K562 (cell line): ENCODE measurements at regions not wholly inside any gene's neighbourhood (a gene's known extent, or its start where the extent isn't known, plus 50 kb on each side); places are given as distances from the start of the nearest gene placed in this dataset.

ENCODE experiments used
- ATAC-seq: fragments of 200-7000 bp; cut with Tn5 transposase; 3 replicates; pipeline ENCODE4 v1.9.1; 2020; ENCODE audit warnings: moderate library complexity
- BruUV-seq: library from RNA; stranded (reverse); fragments of 400-500 nt; replicated peaks from 2 replicates; lab custom pipeline; 2021; lab: Mats Ljungman, UMichigan
- CTCF ChIA-PET: fragments of 300-600 bp; formaldehyde crosslinking; extraction: SDS; loops from one replicate; lab custom pipeline; 2021; ENCODE audit warnings: low intra/inter-chr PET ratio; lab: Yijun Ruan, JAX
- POLR2A ChIA-PET: fragments of 300-600, 350-650 bp; sonication (Branson Sonifier 250); formaldehyde crosslinking; extraction: SDS; loops from one replicate; lab custom pipeline; 2021; ENCODE audit warnings: antibody characterized with exemption, inconsistent platforms; lab: Yijun Ruan, JAX
- DNase-seq, 4 experiments: peaks; one replicate each; pipeline versions ENCODE4 v3.0.0 to v3.0.0-alpha.2; 2011 to 2018; ENCODE audit warnings: low spot score in 3 of 4, mixed read lengths in 3 of 4; ENCODE audit errors: extremely low read depth in 1 of 4
- FAIRE-seq: peaks from 2 replicates; lab custom pipeline; 2011; peaks lifted over from hg19 to GRCh38; lab: Jason Lieb, UNC
- H2AFZ ChIP-seq: 2 replicates; pipeline ENCODE4 v1.6.0; 2011; ENCODE audit warnings: low read depth, low read length, control low read depth, inconsistent platforms
- H3K27ac ChIP-seq: fragments of 200-600 bp; 3 replicates; pipeline ENCODE4 v1.8.0; 2011; ENCODE audit warnings: low read depth, mild to moderate bottlenecking, control low read depth, inconsistent platforms, low read length, moderate library complexity, mixed read lengths; ENCODE audit errors: extremely low read depth
- H3K27me3 ChIP-seq, 2 experiments: fragments of 300-600 bp in 1 of 2; 2 replicates in 1 of 2; 3 replicates in 1 of 2; pipeline versions ENCODE4 v1.6.0 to v1.8.0; 2011; ENCODE audit warnings: inconsistent platforms in 2 of 2, low read length in 2 of 2, mild to moderate bottlenecking in 1 of 2, mixed read lengths in 1 of 2, moderate library complexity in 1 of 2; ENCODE audit not compliant: control insufficient read depth in 2 of 2, insufficient read depth in 2 of 2
- H3K36me3 ChIP-seq: fragments of 300-600 bp; 3 replicates; pipeline ENCODE4 v1.8.0; 2011; ENCODE audit warnings: mild to moderate bottlenecking, low read length, inconsistent platforms; ENCODE audit not compliant: control insufficient read depth, insufficient read depth
- H3K4me1 ChIP-seq, 2 experiments: fragments of 200-600 bp in 1 of 2; replicated peaks in 1 of 2; 2 replicates in 1 of 2; 3 replicates in 1 of 2; pipeline versions ENCODE4 v1.5.1 to v1.8.0; 2011; ENCODE audit warnings: inconsistent platforms in 2 of 2, low read length in 2 of 2, mild to moderate bottlenecking in 1 of 2, mixed read lengths in 1 of 2, moderate library complexity in 1 of 2; ENCODE audit not compliant: control insufficient read depth in 2 of 2, insufficient read depth in 2 of 2
- H3K4me2 ChIP-seq: 2 replicates; pipeline ENCODE4 v1.6.1; 2011; ENCODE audit warnings: low read length, control low read depth, inconsistent platforms, mixed read lengths; ENCODE audit not compliant: insufficient read depth
- H3K4me3 ChIP-seq: fragments of 200-600 bp; sonication (generic), shearing (Covaris generic); 2 replicates; pipeline ENCODE4 v1.5.1; 2016; ENCODE audit warnings: control low read depth, inconsistent platforms
- H3K79me2 ChIP-seq: fragments of 200-600 bp; 3 replicates; pipeline ENCODE4 v1.8.0; 2011; ENCODE audit warnings: low read length, inconsistent platforms; ENCODE audit not compliant: control insufficient read depth, insufficient read depth
- H3K9ac ChIP-seq, 2 experiments: 2 replicates each; pipeline versions ENCODE4 v1.6.0 to v1.6.1; 2011; ENCODE audit warnings: low read depth in 2 of 2, low read length in 2 of 2, control low read depth in 1 of 2, inconsistent platforms in 1 of 2, mild to moderate bottlenecking in 1 of 2, mixed read lengths in 1 of 2; ENCODE audit not compliant: insufficient read depth in 1 of 2
- H3K9me1 ChIP-seq: one replicate; pipeline ENCODE4 v1.6.0; 2011; ENCODE audit warnings: inconsistent platforms, mild to moderate bottlenecking, low read length, moderate library complexity; ENCODE audit not compliant: control insufficient read depth, insufficient read depth
- H3K9me3 ChIP-seq: replicated peaks from 2 replicates; pipeline ENCODE4 v1.5.1; 2011; ENCODE audit warnings: low read depth, low read length, inconsistent platforms; ENCODE audit not compliant: control insufficient read depth, insufficient read depth
- H4K20me1 ChIP-seq: replicated peaks from 2 replicates; pipeline ENCODE4 v1.6.1; 2011; ENCODE audit warnings: low read length, inconsistent platforms, mixed read lengths; ENCODE audit not compliant: control insufficient read depth, insufficient read depth
- CHCHD3 ChIP-seq: fragments of 250-450 bp; sonication (Bioruptor Pico); IDR thresholded peaks from 2 replicates; pipeline ENCODE4 v2.1.2; 2022; ENCODE audit warnings: mild to moderate bottlenecking
- JUN ChIP-seq, 2 experiments: sonication (generic) in 1 of 2; formaldehyde crosslinking in 1 of 2; IDR thresholded peaks; 2 replicates each; pipeline versions ENCODE4 v1.6.1 to v1.8.0; 2012 to 2022; ENCODE audit warnings: borderline replicate concordance in 2 of 2, mild to moderate bottlenecking in 2 of 2, improper control_type of control experiment in 1 of 2, low read depth in 1 of 2, low read length in 1 of 2, missing genetic modification reagents in 1 of 2
- MEF2D ChIP-seq: conservative IDR thresholded peaks from 2 replicates; pipeline ENCODE4 v1.6.1; 2016; ENCODE audit warnings: low read depth, missing genetic modification characterization, missing compliant biosample characterization
- NBN ChIP-seq: fragments of 450-650 bp; IDR thresholded peaks from 2 replicates; pipeline ENCODE4 v1.6.1; 2016; ENCODE audit warnings: low read depth, mild to moderate bottlenecking
- POLR2G ChIP-seq: fragments of 200-400 bp; formaldehyde crosslinking; IDR thresholded peaks from 2 replicates; pipeline ENCODE4 v1.6.1; 2017; ENCODE audit warnings: low read depth, mild to moderate bottlenecking, antibody characterized with exemption, low read length, moderate library complexity
- RFX7 ChIP-seq: fragments of 250-450 bp; sonication (Bioruptor Pico); IDR thresholded peaks from 2 replicates; pipeline ENCODE4 v1.5.1; 2021; ENCODE audit warnings: mild to moderate bottlenecking
- TEAD4 ChIP-seq, 2 experiments: sonication (generic) in 1 of 2; formaldehyde crosslinking in 1 of 2; IDR thresholded peaks; 2 replicates each; pipeline versions ENCODE4 v1.6.1 to v1.8.0; 2012 to 2022; ENCODE audit warnings: borderline replicate concordance in 1 of 2, inconsistent platforms in 1 of 2, low read length in 1 of 2, mild to moderate bottlenecking in 1 of 2, missing genetic modification reagents in 1 of 2
- ZNF717 ChIP-seq: fragments of 250-450 bp; sonication (Bioruptor Pico); IDR thresholded peaks from 2 replicates; pipeline ENCODE4 v1.5.0; 2021
- WGBS: fragments of 100-300 bp; shearing (Covaris generic); methylation state at CpG from one replicate; pipeline ENCODE4 v1.1.6; 2016; ENCODE audit warnings: low coverage, mixed read lengths; ENCODE audit not compliant: insufficient coverage; ENCODE audit errors: missing lambda C conversion rate; 5-methylcytosine and 5-hydroxymethylcytosine counted together
- in situ Hi-C: fragments of 300-500 bp; cut with MboI; formaldehyde crosslinking; loops from 4 replicates; pipeline ENCODE4 v1.15.0; 2018; ENCODE audit warnings: inconsistent platforms, mixed read lengths
- intact Hi-C: fragments of 100-400 bp; cut with micrococcal nuclease; formaldehyde crosslinking; loops from 2 replicates; pipeline ENCODE4 v1.14.2; 2022
- TF ChIP-seq, protein P1 (sequence below): fragments of 450-650 bp; IDR thresholded peaks from 2 replicates; pipeline ENCODE4 v1.7.1; 2018; ENCODE audit warnings: mild to moderate bottlenecking, low read depth; ENCODE audit not compliant: partially characterized antibody
- TF ChIP-seq, protein P2 (sequence below): sonication (generic); formaldehyde crosslinking; IDR thresholded peaks from 2 replicates; pipeline ENCODE4 v1.8.1; 2023; ENCODE audit warnings: missing genetic modification reagents, mild to moderate bottlenecking, borderline replicate concordance
- TF ChIP-seq, protein P3 (sequence below): sonication (generic); formaldehyde crosslinking; IDR thresholded peaks from 2 replicates; pipeline ENCODE4 v1.8.1; 2023; ENCODE audit warnings: mild to moderate bottlenecking, missing genetic modification reagents

DNA sequence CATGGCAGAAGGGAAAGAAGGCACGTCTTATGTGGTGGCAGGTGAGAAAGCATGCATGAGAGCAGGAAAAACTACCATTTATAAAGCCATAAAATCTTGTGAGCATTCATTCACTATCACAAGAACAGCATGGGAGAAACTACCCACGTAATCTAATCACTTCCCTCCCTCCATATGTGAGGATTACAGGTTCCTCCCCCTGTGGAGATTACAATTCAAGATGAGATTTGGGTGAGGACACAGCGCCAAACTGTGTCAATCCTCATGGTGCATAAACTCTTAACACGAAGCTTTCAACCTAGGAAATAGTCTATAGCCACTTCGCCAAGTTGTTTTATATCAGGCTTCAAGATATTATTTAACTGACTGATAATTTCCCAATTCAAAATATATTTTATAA, 595.5 kb downstream of the FBXO15 start (continued):
- no peak for TF ChIP-seq CHCHD3 (CRISPR knock-in tag)
- TF ChIP-seq, all 486 proteins: peak for 0

DNA sequence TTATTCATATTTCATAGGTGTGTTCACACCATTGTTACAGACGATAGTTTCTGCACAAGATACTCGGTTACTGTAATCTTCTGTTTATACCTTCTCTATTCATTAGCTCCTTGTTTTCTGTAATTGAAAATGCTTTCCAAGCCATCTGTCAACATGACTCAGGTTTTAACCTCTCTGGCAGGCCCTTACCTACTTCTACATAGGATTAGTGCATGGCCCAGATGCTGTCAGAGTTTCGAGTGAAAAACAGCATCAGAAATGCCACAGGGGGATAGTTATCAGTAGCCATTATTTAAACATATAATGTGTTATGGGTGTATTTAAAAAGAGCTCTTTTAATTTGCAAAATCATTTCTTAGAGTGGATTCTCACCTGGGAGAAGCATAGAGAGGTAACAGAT, 596.4 kb downstream of the FBXO15 start:
- Histone ChIP-seq H3K79me2 (no peaks in the 10 kb centered on the region), H3K9ac (no peak overlapping the region), H3K27ac (no peak overlapping the region), H3K4me3 (no peak overlapping the region), H3K4me2 (no peak overlapping the region), H2AFZ (no peak overlapping the region), H3K9me1 (no peaks in the 10 kb centered on the region), H3K36me3 (no peaks in the 10 kb centered on the region), H4K20me1 (no peaks in the 10 kb centered on the region), H3K4me1 (no peaks in the 10 kb centered on the region), H3K9me3 (no peaks in the 10 kb centered on the region), H3K27me3 (no peaks in the 10 kb centered on the region)
- in situ Hi-C loops = no loop called here
- ChIA-PET CTCF (no interaction called here), POLR2A (no interaction called here)
- 0% methylated on average over 3 of the region's 3 CpGs for WGBS
- FAIRE-seq = no peak
- no peak for ATAC-seq
- BruUV-seq = no TSS peak
- intact Hi-C loops = no loop called here
- no peak for DNase-seq
- TF ChIP-seq, protein P1, sequence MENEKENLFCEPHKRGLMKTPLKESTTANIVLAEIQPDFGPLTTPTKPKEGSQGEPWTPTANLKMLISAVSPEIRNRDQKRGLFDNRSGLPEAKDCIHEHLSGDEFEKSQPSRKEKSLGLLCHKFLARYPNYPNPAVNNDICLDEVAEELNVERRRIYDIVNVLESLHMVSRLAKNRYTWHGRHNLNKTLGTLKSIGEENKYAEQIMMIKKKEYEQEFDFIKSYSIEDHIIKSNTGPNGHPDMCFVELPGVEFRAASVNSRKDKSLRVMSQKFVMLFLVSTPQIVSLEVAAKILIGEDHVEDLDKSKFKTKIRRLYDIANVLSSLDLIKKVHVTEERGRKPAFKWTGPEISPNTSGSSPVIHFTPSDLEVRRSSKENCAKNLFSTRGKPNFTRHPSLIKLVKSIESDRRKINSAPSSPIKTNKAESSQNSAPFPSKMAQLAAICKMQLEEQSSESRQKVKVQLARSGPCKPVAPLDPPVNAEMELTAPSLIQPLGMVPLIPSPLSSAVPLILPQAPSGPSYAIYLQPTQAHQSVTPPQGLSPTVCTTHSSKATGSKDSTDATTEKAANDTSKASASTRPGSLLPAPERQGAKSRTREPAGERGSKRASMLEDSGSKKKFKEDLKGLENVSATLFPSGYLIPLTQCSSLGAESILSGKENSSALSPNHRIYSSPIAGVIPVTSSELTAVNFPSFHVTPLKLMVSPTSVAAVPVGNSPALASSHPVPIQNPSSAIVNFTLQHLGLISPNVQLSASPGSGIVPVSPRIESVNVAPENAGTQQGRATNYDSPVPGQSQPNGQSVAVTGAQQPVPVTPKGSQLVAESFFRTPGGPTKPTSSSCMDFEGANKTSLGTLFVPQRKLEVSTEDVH = no peak
- TF ChIP-seq MEF2D (no peak), POLR2G (no peak), NBN (no peak), JUN (IDR thresholded peaks at IDR 0.05; ENCODE audit: borderline replicate concordance, low read depth, low read length) (no peak), JUN (CRISPR knock-in tag; IDR thresholded peaks at IDR 0.05; ENCODE audit: borderline replicate concordance) (no peak), ZNF717 (CRISPR knock-in tag) (no peak), TEAD4 (IDR thresholded peaks at IDR 0.05; ENCODE audit: low read length) (no peak), TEAD4 (CRISPR knock-in tag; IDR thresholded peaks at IDR 0.05; ENCODE audit: borderline replicate concordance) (no peak), RFX7 (CRISPR knock-in tag) (no peak)
- TF ChIP-seq, protein P2, sequence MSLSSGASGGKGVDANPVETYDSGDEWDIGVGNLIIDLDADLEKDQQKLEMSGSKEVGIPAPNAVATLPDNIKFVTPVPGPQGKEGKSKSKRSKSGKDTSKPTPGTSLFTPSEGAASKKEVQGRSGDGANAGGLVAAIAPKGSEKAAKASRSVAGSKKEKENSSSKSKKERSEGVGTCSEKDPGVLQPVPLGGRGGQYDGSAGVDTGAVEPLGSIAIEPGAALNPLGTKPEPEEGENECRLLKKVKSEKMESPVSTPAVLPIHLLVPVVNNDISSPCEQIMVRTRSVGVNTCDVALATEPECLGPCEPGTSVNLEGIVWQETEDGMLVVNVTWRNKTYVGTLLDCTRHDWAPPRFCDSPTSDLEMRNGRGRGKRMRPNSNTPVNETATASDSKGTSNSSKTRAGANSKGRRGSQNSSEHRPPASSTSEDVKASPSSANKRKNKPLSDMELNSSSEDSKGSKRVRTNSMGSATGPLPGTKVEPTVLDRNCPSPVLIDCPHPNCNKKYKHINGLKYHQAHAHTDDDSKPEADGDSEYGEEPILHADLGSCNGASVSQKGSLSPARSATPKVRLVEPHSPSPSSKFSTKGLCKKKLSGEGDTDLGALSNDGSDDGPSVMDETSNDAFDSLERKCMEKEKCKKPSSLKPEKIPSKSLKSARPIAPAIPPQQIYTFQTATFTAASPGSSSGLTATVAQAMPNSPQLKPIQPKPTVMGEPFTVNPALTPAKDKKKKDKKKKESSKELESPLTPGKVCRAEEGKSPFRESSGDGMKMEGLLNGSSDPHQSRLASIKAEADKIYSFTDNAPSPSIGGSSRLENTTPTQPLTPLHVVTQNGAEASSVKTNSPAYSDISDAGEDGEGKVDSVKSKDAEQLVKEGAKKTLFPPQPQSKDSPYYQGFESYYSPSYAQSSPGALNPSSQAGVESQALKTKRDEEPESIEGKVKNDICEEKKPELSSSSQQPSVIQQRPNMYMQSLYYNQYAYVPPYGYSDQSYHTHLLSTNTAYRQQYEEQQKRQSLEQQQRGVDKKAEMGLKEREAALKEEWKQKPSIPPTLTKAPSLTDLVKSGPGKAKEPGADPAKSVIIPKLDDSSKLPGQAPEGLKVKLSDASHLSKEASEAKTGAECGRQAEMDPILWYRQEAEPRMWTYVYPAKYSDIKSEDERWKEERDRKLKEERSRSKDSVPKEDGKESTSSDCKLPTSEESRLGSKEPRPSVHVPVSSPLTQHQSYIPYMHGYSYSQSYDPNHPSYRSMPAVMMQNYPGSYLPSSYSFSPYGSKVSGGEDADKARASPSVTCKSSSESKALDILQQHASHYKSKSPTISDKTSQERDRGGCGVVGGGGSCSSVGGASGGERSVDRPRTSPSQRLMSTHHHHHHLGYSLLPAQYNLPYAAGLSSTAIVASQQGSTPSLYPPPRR = no peak
- TF ChIP-seq, protein P3, sequence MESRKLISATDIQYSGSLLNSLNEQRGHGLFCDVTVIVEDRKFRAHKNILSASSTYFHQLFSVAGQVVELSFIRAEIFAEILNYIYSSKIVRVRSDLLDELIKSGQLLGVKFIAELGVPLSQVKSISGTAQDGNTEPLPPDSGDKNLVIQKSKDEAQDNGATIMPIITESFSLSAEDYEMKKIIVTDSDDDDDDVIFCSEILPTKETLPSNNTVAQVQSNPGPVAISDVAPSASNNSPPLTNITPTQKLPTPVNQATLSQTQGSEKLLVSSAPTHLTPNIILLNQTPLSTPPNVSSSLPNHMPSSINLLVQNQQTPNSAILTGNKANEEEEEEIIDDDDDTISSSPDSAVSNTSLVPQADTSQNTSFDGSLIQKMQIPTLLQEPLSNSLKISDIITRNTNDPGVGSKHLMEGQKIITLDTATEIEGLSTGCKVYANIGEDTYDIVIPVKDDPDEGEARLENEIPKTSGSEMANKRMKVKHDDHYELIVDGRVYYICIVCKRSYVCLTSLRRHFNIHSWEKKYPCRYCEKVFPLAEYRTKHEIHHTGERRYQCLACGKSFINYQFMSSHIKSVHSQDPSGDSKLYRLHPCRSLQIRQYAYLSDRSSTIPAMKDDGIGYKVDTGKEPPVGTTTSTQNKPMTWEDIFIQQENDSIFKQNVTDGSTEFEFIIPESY = no peak
